ENCODE measurements at regions not wholly inside any gene's neighbourhood (a gene's known extent, or its start where the extent isn't known, plus 50 kb on each side); places are given as distances from the start of the nearest gene placed in this dataset.

- Histone ChIP-seq H3K27ac (no peak overlapping the region), H3K9me3 (no peaks in the 10 kb centered on the region), H3K4me3 (no peak overlapping the region), H3K27me3 (no peaks in the 10 kb centered on the region), H3K4me1 (no peaks in the 10 kb centered on the region), H3K36me3 (no peaks in the 10 kb centered on the region)
- no peak for TF ChIP-seq CTCF (IDR thresholded peaks at IDR 0.05)
- no peak for DNase-seq (ENCODE audit: low spot score)
Observed at GRCh38 chr1:103945774-103946173, 196.1 kb downstream of the AMY1C start.

- no peaks in the 10 kb centered on the region for H3K36me3 ChIP-seq
- no peak overlapping the region for H3K4me3 ChIP-seq
- H3K27me3 ChIP-seq = no peaks in the 10 kb centered on the region
- DNase-seq (ENCODE audit: low spot score) = no peak
- no peak for TF ChIP-seq CTCF (IDR thresholded peaks at IDR 0.05)
- no peak overlapping the region for H3K27ac ChIP-seq
- H3K4me1 ChIP-seq = no peaks in the 10 kb centered on the region
- H3K9me3 ChIP-seq = no peaks in the 10 kb centered on the region
Observed at GRCh38 chr1:103948526-103948925, 198.8 kb downstream of the AMY1C start.

- no peak for DNase-seq (ENCODE audit: low spot score)
- no peak overlapping the region for H3K4me3 ChIP-seq
- H3K4me1 ChIP-seq = no peaks in the 10 kb centered on the region
- no peaks in the 10 kb centered on the region for H3K36me3 ChIP-seq
- TF ChIP-seq CTCF (IDR thresholded peaks at IDR 0.05) = no peak
- H3K27ac ChIP-seq = no peak overlapping the region
- H3K9me3 ChIP-seq = no peaks in the 10 kb centered on the region
- H3K27me3 ChIP-seq = no peaks in the 10 kb centered on the region
Observed at GRCh38 chr1:103949779-103950178, 200.1 kb downstream of the AMY1C start.

- H3K4me3 ChIP-seq = no peak overlapping the region
- no peak for TF ChIP-seq CTCF (IDR thresholded peaks at IDR 0.05)
- H3K9me3 ChIP-seq = no peaks in the 10 kb centered on the region
- no peaks in the 10 kb centered on the region for H3K4me1 ChIP-seq
- no peak overlapping the region for H3K27ac ChIP-seq
- H3K27me3 ChIP-seq = no peaks in the 10 kb centered on the region
- no peaks in the 10 kb centered on the region for H3K36me3 ChIP-seq
- no peak for DNase-seq (ENCODE audit: low spot score)
Observed at GRCh38 chr1:103953386-103953785, 203.7 kb downstream of the AMY1C start.

- Histone ChIP-seq H3K27me3 (no peaks in the 10 kb centered on the region), H3K4me1 (no peaks in the 10 kb centered on the region), H3K36me3 (no peaks in the 10 kb centered on the region), H3K27ac (no peak overlapping the region), H3K4me3 (no peak overlapping the region), H3K9me3 (peaks cover 6 to 10% of the 10 kb centered on the region in 2 donors)
- DNase-seq (ENCODE audit: low spot score) = no peak
- TF ChIP-seq CTCF (IDR thresholded peaks at IDR 0.05) = no peak
Observed at GRCh38 chr1:103958699-103959098, 209.0 kb downstream of the AMY1C start.

GRCh38 chr1:103959565-103959964 is 209.9 kb downstream of the AMY1C start:
- Histone ChIP-seq H3K4me1 (no peaks in the 10 kb centered on the region), H3K36me3 (no peaks in the 10 kb centered on the region), H3K27me3 (no peaks in the 10 kb centered on the region), H3K4me3 (no peak overlapping the region), H3K27ac (no peak overlapping the region), H3K9me3 (peaks cover 6 to 10% of the 10 kb centered on the region in 2 donors)
- no peak for DNase-seq (ENCODE audit: low spot score)
- TF ChIP-seq CTCF (IDR thresholded peaks at IDR 0.05) = no peak

Data from right atrium auricular region (tissue), 2 donors.